GM19351 (cell line): ENCODE measurements at regions not wholly inside any gene's neighbourhood (a gene's known extent, or its start where the extent isn't known, plus 50 kb on each side); places are given as distances from the start of the nearest gene placed in this dataset.

Experiments
- ATAC-seq: cut with Tn5 transposase; IDR thresholded peaks from one replicate; pipeline ENCODE4 v1.9.1; 2021; ENCODE audit warnings: mild to moderate bottlenecking, moderate library complexity; ENCODE audit not compliant: unreplicated experiment

DNA sequence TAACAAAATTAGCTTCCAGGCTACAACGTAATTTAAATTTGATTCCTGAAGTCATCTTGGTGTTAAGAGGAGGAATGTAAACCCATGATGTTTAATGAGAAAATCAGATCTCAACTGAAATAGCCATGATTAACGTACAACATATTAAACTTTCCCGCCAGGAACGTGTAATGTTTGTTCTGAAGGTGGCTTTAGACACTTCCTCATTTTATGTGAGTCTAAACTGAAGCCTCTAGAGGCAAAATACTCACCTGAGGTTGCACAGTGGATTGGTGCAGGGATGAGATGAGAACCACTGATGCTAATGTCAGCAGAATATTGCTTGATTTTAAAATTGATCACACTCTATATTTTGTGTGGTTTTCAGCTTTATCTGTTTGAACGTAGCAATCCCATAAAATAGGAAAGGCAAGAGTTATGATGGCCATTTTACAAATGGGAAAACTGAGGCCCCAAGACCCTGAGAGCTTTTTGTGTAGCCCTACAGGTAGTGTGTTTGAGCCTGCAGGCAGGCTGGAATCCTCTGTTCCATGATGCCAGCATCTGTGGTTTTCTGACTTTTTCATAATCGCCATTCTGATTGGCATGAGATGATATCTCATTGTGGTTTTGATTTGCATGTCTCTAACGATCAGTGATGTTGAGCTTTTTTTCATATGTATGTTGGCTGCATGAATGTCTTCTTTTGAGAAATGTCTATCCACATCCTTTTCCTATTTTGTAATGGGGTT is 243.7 kb upstream of the BMPER start:
- no peak for ATAC-seq

DNA sequence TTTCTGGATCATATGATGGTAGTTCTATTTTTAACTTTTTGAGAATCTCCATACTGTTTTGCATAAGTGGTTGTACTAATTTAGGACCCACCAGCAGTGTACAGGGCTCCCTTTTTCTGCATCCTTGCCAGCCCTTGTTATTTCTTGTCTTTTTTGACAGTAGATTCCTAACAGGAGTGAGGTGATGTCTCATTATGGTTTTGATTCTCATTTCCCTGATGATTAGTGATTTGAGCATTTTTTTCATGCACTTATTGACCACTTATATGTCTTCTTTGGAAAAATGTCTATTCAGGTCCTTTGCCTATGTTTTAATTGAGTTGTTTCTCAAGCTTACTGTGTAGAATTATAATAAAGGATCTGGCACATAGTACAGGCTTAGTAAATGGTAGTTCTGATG is 238.8 kb upstream of the BMPER start:
- no peak for ATAC-seq

DNA sequence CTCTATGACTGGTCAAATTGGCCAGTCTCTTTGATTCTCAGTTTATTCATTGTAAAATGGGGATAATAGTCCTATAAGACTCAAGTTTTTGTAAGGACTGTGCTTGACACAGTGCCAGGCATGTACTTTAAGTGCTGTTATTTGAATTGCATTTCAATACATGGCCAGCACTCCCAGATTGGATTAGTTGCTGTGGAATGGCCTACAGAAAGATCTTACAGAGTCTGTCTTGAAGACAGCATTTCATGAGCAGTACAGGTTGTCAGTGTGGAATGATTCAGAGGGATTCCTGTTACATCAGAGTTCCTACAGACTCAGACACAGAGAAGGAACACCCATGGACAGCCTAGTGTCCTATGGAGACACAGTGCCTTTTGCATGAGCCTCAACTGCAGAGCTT is 238.1 kb upstream of the BMPER start:
- no peak for ATAC-seq

DNA sequence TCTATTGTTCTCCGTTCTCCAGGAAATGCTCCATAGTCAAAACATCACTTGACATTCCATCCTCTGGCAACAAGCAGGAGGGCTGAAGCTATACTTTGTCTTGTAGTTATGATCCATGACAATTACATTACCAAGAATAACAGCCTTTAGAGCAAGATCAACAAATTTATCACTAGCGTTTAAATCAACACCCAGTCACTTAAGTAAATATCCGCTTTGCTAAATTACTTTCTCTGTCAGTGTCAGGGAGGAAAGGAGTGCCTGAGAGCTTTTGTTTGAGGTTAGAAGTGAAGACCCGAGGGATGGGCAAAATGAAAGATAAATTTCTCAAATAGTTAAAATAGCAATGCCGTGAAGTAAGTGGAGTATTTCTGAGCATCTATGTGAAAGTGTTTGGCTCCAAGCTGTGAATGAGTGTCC is 236.1 kb upstream of the BMPER start:
- no peak for ATAC-seq

DNA sequence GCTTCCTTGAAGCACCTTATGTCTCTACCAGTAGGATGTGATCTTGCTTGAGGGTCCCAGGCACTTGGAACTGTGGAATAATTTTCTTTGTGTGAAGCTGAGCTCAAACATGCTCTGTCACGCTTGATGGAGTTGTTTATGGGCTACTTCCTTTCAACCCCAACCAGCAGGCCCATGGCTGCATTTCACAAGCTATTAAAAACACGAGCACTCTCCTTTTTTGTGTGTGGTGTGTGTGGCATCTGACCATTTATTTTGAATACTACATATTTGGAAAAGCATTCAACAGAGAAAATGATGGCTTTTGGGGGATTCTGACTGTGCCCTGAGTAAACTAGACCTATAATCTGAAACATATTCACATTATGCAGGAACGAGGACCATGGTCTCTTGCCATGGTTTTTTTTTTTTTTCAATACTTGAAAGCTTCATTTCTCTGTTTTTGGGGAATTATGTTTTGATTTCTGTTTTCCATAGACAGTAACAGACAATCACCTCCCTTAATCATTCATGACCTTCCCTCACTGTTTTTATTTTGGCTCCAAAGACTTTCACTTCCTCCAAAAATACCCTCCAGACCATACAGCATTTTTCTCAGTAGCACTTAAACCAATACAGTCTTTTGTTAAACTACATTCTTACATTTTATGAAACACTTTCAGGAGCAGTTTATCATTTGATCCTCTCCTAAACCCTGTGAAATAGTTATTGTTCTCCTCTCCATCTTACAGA is 233.6 kb upstream of the BMPER start:
- ATAC-seq, result peak; percentile 84

DNA sequence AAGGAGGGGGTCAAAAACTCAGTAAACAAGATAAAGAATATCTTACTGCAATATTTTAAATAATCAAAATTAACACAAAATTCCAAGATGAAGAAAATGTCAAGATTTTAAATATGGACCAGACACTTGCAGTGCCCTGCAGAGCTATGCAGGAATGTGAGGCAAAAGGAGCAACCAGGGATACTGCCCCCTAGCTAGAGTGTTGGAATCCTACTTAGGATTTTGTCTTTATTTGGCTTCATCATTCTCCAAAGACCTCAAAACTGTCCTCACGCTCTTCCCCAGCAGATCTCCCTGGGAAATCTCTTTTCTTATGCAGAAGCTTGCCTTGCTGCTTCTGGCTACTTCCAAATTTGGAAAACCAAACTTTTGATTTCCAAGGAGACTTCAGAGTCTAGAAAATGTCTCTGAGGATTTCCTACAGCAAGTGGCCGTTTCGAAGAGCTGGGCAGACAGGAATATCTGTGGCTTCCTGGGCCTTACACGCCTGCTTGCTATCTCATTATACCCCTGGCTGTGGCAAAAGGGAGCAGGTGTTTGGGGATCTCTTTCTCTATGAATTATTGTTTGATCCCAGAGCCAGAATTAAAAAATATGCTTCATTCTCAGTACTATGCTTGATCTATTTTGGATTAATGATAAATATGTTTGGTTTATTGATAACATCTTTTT is 232.2 kb upstream of the BMPER start:
- no peak for ATAC-seq

DNA sequence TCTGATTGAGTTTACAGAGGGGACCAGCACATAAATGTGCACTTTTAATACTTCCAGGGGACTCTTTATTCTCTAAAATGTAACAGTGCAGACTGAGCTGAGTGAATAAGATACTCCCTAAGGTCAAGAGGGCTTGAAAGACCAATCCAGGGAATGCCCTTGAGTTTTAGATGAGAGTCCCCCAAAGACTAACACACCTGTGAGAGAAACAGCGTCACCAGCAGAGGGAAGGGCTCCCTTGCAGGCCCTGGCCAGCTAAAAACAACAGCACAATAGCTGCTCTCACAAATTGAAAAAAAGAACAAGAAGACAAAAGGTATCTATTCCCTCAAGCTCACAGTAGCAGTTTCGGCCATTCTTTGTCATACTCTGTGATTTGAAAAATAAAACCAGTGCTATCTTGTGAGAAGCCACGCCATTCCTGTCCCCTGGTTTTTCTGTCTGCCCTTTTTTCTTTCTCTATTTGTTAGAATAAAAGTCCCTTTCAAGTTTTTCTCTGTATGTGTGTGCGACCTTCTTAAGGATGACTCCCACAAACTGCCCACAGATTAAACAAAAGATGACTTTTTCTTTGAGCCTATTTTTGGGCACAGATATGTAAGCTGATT is 230.4 kb upstream of the BMPER start:
- no peak for ATAC-seq

DNA sequence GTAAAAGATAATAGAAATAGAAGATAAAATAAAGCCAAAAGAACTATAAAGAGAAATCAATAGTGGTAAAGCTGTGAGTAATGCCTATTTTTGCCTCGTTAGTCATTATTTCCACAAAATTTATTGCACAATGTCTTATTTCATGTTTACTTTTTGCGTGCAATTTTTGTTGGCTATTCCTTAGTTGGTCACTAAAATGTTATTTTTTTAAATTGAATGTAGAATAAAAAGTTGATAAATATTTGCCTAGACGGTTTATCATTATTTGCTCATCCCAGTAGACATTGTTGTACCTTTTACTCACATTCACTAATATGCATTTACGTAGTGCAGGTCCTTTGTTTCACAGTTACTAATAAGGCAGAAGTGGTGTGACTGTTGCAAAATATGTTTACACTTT is 227.8 kb upstream of the BMPER start:
- no peak for ATAC-seq

DNA sequence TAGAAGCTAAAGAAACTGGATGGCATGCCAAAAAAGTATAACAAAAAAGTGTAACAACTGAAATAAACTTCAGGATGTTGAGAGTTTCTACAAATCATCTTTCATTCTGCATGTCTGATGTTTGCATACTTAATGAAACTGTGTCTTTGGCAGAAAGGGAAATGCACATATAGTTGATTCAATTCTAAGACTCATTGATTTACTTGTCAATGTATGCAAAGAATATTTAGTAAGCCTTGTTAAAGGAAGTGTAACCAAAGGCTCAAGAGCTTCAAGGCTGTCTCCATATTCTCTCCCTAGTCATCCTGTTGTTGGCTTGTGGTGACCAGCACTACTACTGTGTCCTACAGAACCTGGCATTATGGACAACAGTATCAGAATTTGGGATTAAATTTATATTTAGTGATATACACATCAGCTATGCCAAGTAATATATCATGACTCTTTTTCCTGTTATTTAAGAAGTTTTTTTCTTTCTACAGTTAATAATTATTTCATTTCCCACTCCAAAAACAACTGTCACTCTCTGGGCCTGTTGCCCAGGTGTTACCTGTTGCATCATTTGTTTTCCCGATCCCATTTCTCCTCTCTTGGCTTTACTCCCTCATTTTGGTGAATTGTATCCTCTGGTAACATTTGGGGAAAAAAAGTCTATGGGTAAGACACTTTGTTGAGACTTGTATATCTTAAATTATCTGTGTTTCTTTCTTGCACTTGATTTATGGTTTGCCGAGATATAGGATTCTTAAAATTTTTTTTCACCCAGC is 226.6 kb upstream of the BMPER start:
- no peak for ATAC-seq

DNA sequence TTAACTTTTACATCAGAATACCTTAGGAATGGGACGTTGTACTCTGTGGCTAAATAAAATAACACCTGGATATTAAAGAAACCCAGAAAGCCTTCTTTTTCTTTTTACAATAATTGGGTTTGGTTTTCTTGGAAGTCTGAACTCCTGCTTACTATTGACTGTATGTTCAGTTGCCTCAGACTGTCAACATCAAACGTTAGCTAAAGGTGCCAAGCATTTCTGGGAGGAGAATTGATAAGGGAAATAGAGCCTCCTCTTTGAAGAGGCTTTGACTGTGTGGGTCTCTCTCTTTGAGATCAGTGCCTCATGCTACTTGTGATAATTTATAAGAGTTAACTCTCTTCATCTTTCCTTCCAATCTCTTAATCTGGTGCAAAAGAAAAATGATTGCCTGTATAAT is 224.7 kb upstream of the BMPER start:
- no peak for ATAC-seq

DNA sequence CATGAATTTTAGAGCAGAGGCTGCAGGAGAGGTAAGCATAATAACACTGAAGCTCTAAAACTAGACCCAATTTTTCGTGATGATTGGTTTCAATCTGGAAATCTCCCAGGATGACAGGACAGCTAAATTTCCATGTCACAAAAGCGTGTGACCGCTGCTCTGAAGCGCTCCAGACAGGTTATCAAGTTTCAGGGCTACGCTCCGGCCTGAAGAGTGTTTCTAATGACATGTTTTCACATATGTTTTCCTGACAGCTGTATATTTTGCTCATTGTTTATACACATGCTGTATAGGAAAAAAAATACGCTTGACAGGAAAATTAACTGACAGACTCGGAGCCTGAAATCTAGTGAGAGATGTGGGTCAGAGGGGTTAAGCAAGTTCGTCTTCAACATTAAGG is 219.8 kb upstream of the BMPER start:
- ATAC-seq, result no peak

DNA sequence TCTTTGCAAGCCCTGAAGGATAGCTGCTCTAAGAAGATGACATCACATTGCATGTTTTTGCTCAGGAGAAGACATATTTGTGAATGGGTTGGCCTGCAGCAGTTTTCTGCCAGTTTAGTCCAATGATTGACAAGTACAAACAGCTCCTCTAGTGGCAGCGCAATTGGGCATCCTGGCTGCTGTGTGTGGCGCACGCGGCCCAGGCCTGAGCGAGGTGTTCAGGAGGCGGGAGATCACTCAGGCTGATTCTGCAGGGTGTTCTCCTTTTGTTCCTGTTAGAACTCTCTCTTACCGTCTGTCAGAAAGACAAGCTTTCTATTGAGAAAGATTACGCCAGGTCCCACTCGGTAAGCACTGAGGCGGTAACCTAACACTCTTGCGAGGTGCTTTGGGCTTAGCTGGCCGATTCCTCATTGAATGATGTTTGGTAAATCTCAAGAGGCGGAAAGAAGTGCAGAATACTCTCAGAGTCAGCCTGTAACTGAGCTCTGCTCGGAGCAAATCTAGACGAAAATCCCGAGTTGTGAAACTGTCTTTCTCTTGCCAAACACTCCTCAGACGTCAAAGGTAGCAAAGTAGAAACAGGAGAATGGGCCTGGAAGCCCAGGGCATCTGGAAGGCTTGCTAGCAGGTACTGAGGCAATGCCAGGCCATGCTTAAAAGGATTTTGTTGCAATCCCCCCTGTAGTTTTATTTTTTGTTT is 219.2 kb upstream of the BMPER start:
- ATAC-seq, result no peak

DNA sequence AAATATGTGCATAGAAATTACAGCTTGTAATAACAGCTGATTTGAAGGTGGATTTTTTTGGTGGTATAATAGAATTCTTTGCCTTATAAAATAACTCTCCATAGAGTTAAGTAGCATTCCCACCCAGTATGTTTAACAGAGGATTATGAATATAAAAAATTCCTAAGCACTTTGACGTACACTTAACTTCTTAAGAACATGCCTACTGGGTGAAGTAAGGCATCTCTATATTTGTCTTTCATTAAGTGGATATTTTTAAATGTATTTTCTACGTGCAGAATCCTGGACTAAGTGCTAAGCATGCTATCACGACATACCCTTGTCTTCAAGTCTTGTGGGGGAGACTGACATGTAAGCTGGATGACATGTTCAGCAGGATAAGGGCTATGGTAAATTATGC is 217.7 kb upstream of the BMPER start:
- ATAC-seq, result no peak

DNA sequence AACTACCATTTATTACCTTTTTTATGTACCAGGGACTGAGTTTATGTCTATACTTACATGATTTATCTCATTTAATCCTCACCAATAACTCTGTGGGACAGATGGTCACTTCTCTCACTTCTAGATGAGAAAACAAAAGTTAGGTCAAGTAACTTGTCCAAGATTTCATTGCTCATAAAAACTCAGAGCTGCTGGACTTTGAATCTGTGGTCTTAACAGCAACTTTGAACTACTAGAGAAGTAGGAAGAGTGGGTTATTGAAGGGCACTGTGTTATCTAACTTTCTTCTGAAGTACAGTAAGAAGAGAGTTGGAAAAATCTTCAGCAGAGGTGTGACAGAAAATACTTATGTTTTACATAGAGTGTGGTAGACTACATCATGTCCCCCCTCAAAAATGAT is 214.2 kb upstream of the BMPER start:
- ATAC-seq, result no peak

DNA sequence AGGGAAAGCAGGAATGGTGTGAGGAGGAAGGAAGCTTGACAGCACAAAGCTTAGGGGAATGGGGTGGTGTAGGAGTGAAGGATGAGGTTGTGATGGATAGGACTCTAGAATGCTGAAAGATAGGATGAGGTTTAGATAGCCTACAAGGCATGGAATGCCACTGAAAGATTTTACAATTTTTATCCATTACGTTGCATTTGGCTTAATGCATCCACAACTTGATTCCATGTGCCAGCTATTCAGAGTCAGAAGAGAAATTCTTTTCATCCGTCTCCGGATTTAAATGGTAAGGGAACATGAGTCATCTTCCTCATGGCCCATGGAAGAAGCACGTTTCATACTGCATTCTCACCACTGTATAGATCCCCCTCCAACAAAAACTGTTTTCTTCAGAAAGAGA is 212.4 kb upstream of the BMPER start:
- no peak for ATAC-seq

DNA sequence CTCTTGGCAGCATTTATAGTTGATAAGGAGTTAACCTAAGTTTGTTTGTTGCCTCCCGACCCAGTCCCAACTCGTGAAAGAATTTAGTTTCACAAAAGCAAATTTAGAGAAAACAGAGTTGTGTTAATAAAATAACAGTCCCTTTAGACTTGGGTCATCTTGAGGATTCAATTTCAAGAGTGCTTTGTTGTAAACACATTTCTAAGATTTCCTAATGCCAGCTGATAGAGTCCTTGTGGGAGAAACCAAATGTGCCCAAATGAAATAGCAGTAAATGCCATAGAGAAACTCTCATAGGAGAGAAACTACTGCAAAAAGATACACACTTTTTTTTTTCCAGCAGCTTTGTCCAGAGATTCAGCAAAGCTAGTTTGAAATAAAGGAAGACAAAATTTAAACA is 211.3 kb upstream of the BMPER start:
- ATAC-seq, result no peak

DNA sequence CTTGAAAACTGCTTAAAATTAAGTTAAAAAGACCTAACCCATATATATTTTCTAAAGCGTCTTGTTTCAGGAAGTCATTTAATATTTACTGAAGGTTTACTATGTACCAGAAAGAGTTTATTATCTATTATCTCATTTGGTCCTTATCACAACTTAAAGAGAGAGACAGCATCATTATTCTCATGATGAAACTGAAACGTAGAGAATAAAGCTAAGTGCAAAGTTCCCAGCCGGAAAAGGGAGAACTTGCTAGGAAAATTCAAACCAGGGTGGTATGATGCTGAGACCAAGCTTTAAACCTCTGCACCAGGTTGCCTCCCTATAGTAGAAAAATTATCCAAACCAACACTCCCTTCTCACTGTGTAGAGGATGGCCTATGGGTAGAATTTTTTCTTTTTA is 207.7 kb upstream of the BMPER start:
- ATAC-seq, result no peak

DNA sequence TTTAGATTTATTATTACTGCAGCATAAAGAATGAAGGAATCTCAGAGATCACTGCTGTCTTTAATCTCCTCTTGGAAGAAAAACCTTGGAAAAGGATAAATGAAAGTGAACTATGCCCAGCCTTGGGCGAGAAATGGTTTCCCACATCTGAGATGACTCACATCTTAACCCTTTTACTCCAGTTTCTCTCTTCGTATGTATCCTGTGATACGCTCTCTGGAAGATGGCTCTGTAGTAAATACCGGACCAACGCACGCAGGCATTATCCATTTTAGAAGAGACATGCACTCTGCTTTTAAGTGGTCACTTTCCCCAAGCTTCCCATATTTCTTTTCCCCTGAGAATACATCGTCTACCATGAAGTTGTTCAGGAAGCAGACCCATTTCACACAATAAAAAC is 207.3 kb upstream of the BMPER start:
- no peak for ATAC-seq

DNA sequence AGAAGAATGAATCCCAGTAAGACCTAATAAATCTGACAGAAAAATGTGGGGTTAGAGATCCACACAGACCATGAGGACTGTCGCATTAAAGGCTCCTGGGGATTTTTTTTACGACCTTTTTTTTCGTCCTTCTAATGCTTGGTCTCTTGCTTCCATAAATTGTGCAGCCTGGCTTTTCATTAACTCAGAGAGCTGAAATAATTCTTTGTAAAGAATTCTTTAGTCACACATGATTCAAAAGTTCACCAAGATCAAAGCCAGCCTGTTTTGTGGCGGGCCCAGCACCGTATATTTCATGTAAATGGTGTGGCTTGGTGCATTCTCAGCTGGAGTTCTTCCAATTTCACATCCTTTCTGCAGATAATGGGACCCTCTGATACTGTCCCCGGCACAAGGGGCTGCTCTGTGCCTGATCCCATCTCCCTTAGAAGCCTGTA is 206.6 kb upstream of the BMPER start:
- ATAC-seq, result no peak
